HEK293 (cell line): ENCODE measurements at regions not wholly inside any gene's neighbourhood (a gene's known extent, or its start where the extent isn't known, plus 50 kb on each side); places are given as distances from the start of the nearest gene placed in this dataset.

Source experiments
- CTCF ChIA-PET: fragments of 350-600 bp; formaldehyde crosslinking; extraction: SDS; loops from one replicate; lab custom pipeline; 2021; ENCODE audit warnings: antibody characterized with exemption; lab: Yijun Ruan, JAX
- POLR2A ChIA-PET: fragments of 300-600 bp; formaldehyde crosslinking; extraction: SDS; loops from one replicate; lab custom pipeline; 2020; ENCODE audit warnings: antibody characterized with exemption, inconsistent platforms; lab: Yijun Ruan, JAX
- H3K27ac ChIP-seq: fragments of 200-500 bp; sonication (Bioruptor generic); 2 replicates; pipeline ENCODE4 v1.5.1; 2014; ENCODE audit warnings: low read depth, low read length, control low read depth, inconsistent platforms; ENCODE audit errors: extremely low read depth
- H3K36me3 ChIP-seq, 2 experiments: fragments of 200-500 bp in 1 of 2; sonication (Bioruptor generic) in 1 of 2; 1 replicate in 1 of 2; 2 replicates in 1 of 2; pipeline ENCODE4 v1.5.1; 2014 to 2017; ENCODE audit warnings: inconsistent platforms in 2 of 2, low read length in 2 of 2; ENCODE audit not compliant: control insufficient read depth in 2 of 2, insufficient read depth in 1 of 2
- H3K4me1 ChIP-seq: fragments of 200-500 bp; sonication (Bioruptor generic); 2 replicates; pipeline ENCODE4 v1.5.1; 2014; ENCODE audit warnings: mild to moderate bottlenecking, low read length, inconsistent platforms; ENCODE audit not compliant: control insufficient read depth, insufficient read depth
- H3K4me3 ChIP-seq: 2 replicates; pipeline ENCODE4 v1.5.1; 2011; ENCODE audit warnings: low read depth, mild to moderate bottlenecking, control low read depth, low read length, moderate library complexity
- H3K9me3 ChIP-seq: fragments of 200-500 bp; sonication (Bioruptor generic); 2 replicates; pipeline ENCODE4 v1.5.1; 2014; ENCODE audit warnings: low read depth, low read length, inconsistent platforms; ENCODE audit not compliant: control insufficient read depth, insufficient read depth
- BCL11A ChIP-seq: fragments of 450-650 bp; formaldehyde crosslinking; IDR thresholded peaks from 2 replicates; pipeline ENCODE4 v1.5.1; 2016; ENCODE audit warnings: low read depth, missing biosample characterization, missing genetic modification characterization
- HOXA7 ChIP-seq: sonication (generic); formaldehyde crosslinking; IDR thresholded peaks from 2 replicates; pipeline ENCODE4 v1.8.1; 2022; ENCODE audit warnings: missing genetic modification reagents, borderline replicate concordance
- IKZF3 ChIP-seq: fragments of 450-650 bp; IDR thresholded peaks from 2 replicates; pipeline ENCODE4 v1.5.0; 2018; ENCODE audit warnings: missing biosample characterization, mild to moderate bottlenecking, missing genetic modification characterization, moderate library complexity
- KLF1 ChIP-seq: fragments of 450-650 bp; formaldehyde crosslinking; IDR thresholded peaks from 2 replicates; pipeline ENCODE4 v1.5.1; 2016; ENCODE audit warnings: missing biosample characterization, missing genetic modification characterization
- SP3 ChIP-seq: fragments of 450-650 bp; formaldehyde crosslinking; IDR thresholded peaks from 2 replicates; pipeline ENCODE4 v1.5.1; 2016; ENCODE audit warnings: missing biosample characterization, missing genetic modification characterization
- ZNF214 ChIP-seq: fragments of 450-650 bp; formaldehyde crosslinking; IDR thresholded peaks from 2 replicates; pipeline ENCODE4 v1.5.1; 2017; ENCODE audit warnings: missing biosample characterization, mild to moderate bottlenecking, missing genetic modification characterization, borderline replicate concordance
- ZNF223 ChIP-seq: fragments of 450-650 bp; formaldehyde crosslinking; IDR thresholded peaks from 2 replicates; pipeline ENCODE4 v1.5.1; 2016; ENCODE audit warnings: missing biosample characterization, missing genetic modification characterization
- ZNF26 ChIP-seq: fragments of 450-650 bp; formaldehyde crosslinking; IDR thresholded peaks from 2 replicates; pipeline ENCODE4 v1.5.1; 2016; ENCODE audit warnings: missing biosample characterization, missing genetic modification characterization
- ZNF274 ChIP-seq, 2 experiments: fragments of 200-500 bp in 1 of 2; fragments of 450-650 bp in 1 of 2; sonication (Bioruptor generic) in 1 of 2; formaldehyde crosslinking in 1 of 2; IDR thresholded peaks; 2 replicates each; pipeline versions ENCODE4 v1.5.1 to v1.6.1; 2014 to 2016; ENCODE audit warnings: borderline replicate concordance in 1 of 2, inconsistent platforms in 1 of 2, low read length in 1 of 2, missing biosample characterization in 1 of 2, missing genetic modification characterization in 1 of 2
- ZNF302 ChIP-seq: fragments of 450-650 bp; formaldehyde crosslinking; IDR thresholded peaks from 2 replicates; pipeline ENCODE4 v1.5.1; 2016; ENCODE audit warnings: missing biosample characterization, missing genetic modification characterization, low read depth
- ZNF426 ChIP-seq: fragments of 450-650 bp; formaldehyde crosslinking; IDR thresholded peaks from 2 replicates; pipeline ENCODE4 v1.5.1; 2017; ENCODE audit warnings: missing biosample characterization, missing genetic modification characterization, mild to moderate bottlenecking, inconsistent platforms, moderate library complexity
- ZNF501 ChIP-seq: fragments of 450-650 bp; formaldehyde crosslinking; IDR thresholded peaks from 2 replicates; pipeline ENCODE4 v1.5.1; 2016; ENCODE audit warnings: missing biosample characterization, missing genetic modification characterization
- ZNF548 ChIP-seq: fragments of 450-650 bp; formaldehyde crosslinking; IDR thresholded peaks from 2 replicates; pipeline ENCODE4 v1.5.1; 2016; ENCODE audit warnings: missing biosample characterization, missing genetic modification characterization
- ZNF585B ChIP-seq: fragments of 450-650 bp; formaldehyde crosslinking; IDR thresholded peaks from 2 replicates; pipeline ENCODE4 v1.5.1; 2016; ENCODE audit warnings: missing biosample characterization, missing genetic modification characterization
- ZNF596 ChIP-seq: fragments of 450-650 bp; IDR thresholded peaks from 2 replicates; pipeline ENCODE4 v1.5.0; 2018; ENCODE audit warnings: missing biosample characterization, mild to moderate bottlenecking, missing genetic modification characterization, moderate library complexity
- ZNF621 ChIP-seq: fragments of 450-650 bp; formaldehyde crosslinking; IDR thresholded peaks from 2 replicates; pipeline ENCODE4 v1.5.1; 2017; ENCODE audit warnings: missing biosample characterization, missing genetic modification characterization
- ZNF658 ChIP-seq: fragments of 450-650 bp; formaldehyde crosslinking; IDR thresholded peaks from 2 replicates; pipeline ENCODE4; 2016; ENCODE audit warnings: missing biosample characterization, missing genetic modification characterization
- ZNF660 ChIP-seq: fragments of 450-650 bp; IDR thresholded peaks from 2 replicates; pipeline ENCODE4 v1.5.1; 2018; ENCODE audit warnings: missing biosample characterization, mild to moderate bottlenecking, missing genetic modification characterization
- ZNF677 ChIP-seq: fragments of 450-650 bp; IDR thresholded peaks from 2 replicates; pipeline ENCODE4 v1.5.0; 2018; ENCODE audit warnings: missing biosample characterization, mild to moderate bottlenecking, missing genetic modification characterization, moderate library complexity
- TF ChIP-seq, protein P1 (sequence below): fragments of 450-650 bp; formaldehyde crosslinking; IDR thresholded peaks from 2 replicates; pipeline ENCODE4 v1.5.1; 2016; ENCODE audit warnings: missing biosample characterization, missing genetic modification characterization, low read depth
- TF ChIP-seq, protein P2 (sequence below): fragments of 450-650 bp; formaldehyde crosslinking; IDR thresholded peaks from 2 replicates; pipeline ENCODE4 v1.5.1; 2016; ENCODE audit warnings: missing biosample characterization, missing genetic modification characterization

- CTCF ChIA-PET: no interaction called here
- no peak for TF ChIP-seq BCL11A (tag by site-specific recombination)
- no peak for TF ChIP-seq HOXA7 (CRISPR knock-in tag)
- no peak for TF ChIP-seq ZNF677
- no peak for TF ChIP-seq ZNF621 (tag by site-specific recombination)
- TF ChIP-seq ZNF658 (tag by site-specific recombination): no peak
- Histone ChIP-seq H3K9me3 (no peaks in the 10 kb centered on the region), H3K4me1 (no peaks in the 10 kb centered on the region), H3K27ac (no peak overlapping the region), H3K4me3 (no peak overlapping the region), H3K36me3 (no peaks in the 10 kb centered on the region)
- POLR2A ChIA-PET: no interaction called here
Observed at GRCh38 chr15:38746211-38746610, 181.6 kb upstream of the RASGRP1 start.

DNA sequence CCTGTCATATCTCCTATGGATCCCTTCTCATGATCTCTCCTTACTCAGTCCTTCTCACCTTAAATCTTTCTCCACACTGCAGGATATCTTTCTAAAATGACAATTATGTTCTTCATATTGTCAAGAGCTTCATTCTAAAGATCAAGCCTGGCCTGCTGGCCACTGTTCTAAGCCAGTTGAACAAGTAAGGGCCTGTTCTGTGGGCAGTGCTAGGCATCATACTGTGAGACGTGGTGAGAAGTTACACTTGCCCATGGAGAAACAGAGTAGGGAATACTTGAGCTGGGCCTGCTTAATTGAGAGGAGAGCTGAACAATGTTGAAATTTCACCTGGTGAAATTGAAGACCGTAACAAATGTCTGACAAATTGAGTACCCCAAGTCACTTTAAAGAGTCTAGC is 184.1 kb upstream of the RASGRP1 start:
- Histone ChIP-seq H3K36me3 (no peaks in the 10 kb centered on the region), H3K4me3 (no peak overlapping the region), H3K27ac (no peak overlapping the region), H3K9me3 (no peaks in the 10 kb centered on the region), H3K4me1 (no peaks in the 10 kb centered on the region)
- no peak for TF ChIP-seq ZNF660 (tag by site-specific recombination)
- TF ChIP-seq ZNF274 (IDR thresholded peaks at IDR 0.05; ENCODE audit: low read length): no peak
- TF ChIP-seq ZNF274 (tag by site-specific recombination; IDR thresholded peaks at IDR 0.05; ENCODE audit: borderline replicate concordance): no peak
- TF ChIP-seq ZNF26 (tag by site-specific recombination): no peak
- no peak for TF ChIP-seq ZNF214
- TF ChIP-seq ZNF223: no peak
- no peak for TF ChIP-seq ZNF501 (tag by site-specific recombination)
- no peak for TF ChIP-seq ZNF596
- TF ChIP-seq IKZF3: no peak
- no peak for TF ChIP-seq KLF1
- TF ChIP-seq ZNF302 (tag by site-specific recombination): no peak
- TF ChIP-seq SP3 (tag by site-specific recombination): no peak
- TF ChIP-seq ZNF548: no peak
- TF ChIP-seq, protein P1, sequence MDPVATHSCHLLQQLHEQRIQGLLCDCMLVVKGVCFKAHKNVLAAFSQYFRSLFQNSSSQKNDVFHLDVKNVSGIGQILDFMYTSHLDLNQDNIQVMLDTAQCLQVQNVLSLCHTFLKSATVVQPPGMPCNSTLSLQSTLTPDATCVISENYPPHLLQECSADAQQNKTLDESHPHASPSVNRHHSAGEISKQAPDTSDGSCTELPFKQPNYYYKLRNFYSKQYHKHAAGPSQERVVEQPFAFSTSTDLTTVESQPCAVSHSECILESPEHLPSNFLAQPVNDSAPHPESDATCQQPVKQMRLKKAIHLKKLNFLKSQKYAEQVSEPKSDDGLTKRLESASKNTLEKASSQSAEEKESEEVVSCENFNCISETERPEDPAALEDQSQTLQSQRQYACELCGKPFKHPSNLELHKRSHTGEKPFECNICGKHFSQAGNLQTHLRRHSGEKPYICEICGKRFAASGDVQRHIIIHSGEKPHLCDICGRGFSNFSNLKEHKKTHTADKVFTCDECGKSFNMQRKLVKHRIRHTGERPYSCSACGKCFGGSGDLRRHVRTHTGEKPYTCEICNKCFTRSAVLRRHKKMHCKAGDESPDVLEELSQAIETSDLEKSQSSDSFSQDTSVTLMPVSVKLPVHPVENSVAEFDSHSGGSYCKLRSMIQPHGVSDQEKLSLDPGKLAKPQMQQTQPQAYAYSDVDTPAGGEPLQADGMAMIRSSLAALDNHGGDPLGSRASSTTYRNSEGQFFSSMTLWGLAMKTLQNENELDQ: no peak
- TF ChIP-seq, protein P2, sequence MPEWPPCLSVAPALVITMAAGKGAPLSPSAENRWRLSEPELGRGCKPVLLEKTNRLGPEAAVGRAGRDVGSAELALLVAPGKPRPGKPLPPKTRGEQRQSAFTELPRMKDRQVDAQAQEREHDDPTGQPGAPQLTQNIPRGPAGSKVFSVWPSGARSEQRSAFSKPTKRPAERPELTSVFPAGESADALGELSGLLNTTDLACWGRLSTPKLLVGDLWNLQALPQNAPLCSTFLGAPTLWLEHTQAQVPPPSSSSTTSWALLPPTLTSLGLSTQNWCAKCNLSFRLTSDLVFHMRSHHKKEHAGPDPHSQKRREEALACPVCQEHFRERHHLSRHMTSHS: no peak
- no peak for TF ChIP-seq ZNF585B (tag by site-specific recombination)
- TF ChIP-seq ZNF426: no peak
- CTCF ChIA-PET: interaction anchor here (1.1 kb wide), 1 partner anchor 22 kb away, joined by 3 read pairs; no protein-coding TSS in a partner anchor
- POLR2A ChIA-PET: no interaction called here
